Kidney epithelial cell (primary cell): ENCODE measurements at regions not wholly inside any gene's neighbourhood (a gene's known extent, or its start where the extent isn't known, plus 50 kb on each side); places are given as distances from the start of the nearest gene placed in this dataset.

ENCODE experiments used
- DNase-seq: peaks from one replicate; pipeline ENCODE4 v3.0.0-alpha.2; 2010; ENCODE audit warnings: low read depth
- H3K27me3 ChIP-seq: 2 replicates; pipeline ENCODE4 v1.6.0; 2011; ENCODE audit warnings: low read length; ENCODE audit not compliant: control insufficient read depth, insufficient read depth
- H3K36me3 ChIP-seq: 2 replicates; pipeline ENCODE4 v1.5.1; 2011; ENCODE audit warnings: low read length; ENCODE audit not compliant: control insufficient read depth, insufficient read depth
- H3K4me3 ChIP-seq: 2 replicates; pipeline ENCODE4 v1.5.1; 2011; ENCODE audit warnings: low read depth, mild to moderate bottlenecking, control low read depth, low read length
- CTCF ChIP-seq: IDR thresholded peaks from 2 replicates; pipeline ENCODE4 v1.5.1; 2011; ENCODE audit warnings: mild to moderate bottlenecking, moderate library complexity, low read length, control low read depth, inconsistent platforms; ENCODE audit not compliant: insufficient read depth, poor library complexity, severe bottlenecking

- no peak for TF ChIP-seq CTCF
- H3K36me3 ChIP-seq: no peaks in the 10 kb centered on the region
- H3K4me3 ChIP-seq: no peak overlapping the region
- no peak for DNase-seq
- H3K27me3 ChIP-seq: no peaks in the 10 kb centered on the region
These were observed 321.6 kb upstream of the HS6ST1 start for GRCh38 chr2:128640166-128640844.

GRCh38 chr2:128640845-128641360 is 322.2 kb upstream of the HS6ST1 start:
- no peaks in the 10 kb centered on the region for H3K36me3 ChIP-seq
- DNase-seq: no peak
- H3K4me3 ChIP-seq: no peak overlapping the region
- no peak for TF ChIP-seq CTCF
- H3K27me3 ChIP-seq: no peaks in the 10 kb centered on the region

- no peak overlapping the region for H3K4me3 ChIP-seq
- DNase-seq: no peak
- H3K27me3 ChIP-seq: no peaks in the 10 kb centered on the region
- H3K36me3 ChIP-seq: no peaks in the 10 kb centered on the region
- no peak for TF ChIP-seq CTCF
These were observed 322.9 kb upstream of the HS6ST1 start for GRCh38 chr2:128641421-128642080.

GRCh38 chr2:128642316-128642715 is 323.6 kb upstream of the HS6ST1 start:
- no peak for TF ChIP-seq CTCF
- no peak for DNase-seq
- no peak overlapping the region for H3K4me3 ChIP-seq
- H3K36me3 ChIP-seq: no peaks in the 10 kb centered on the region
- H3K27me3 ChIP-seq: no peaks in the 10 kb centered on the region

GRCh38 chr2:128642821-128643220 is 324.2 kb upstream of the HS6ST1 start:
- Histone ChIP-seq H3K4me3 (no peak overlapping the region), H3K36me3 (no peaks in the 10 kb centered on the region), H3K27me3 (no peaks in the 10 kb centered on the region)
- TF ChIP-seq CTCF: no peak
- no peak for DNase-seq
